KMS-11 (cell line): ENCODE measurements at regions not wholly inside any gene's neighbourhood (a gene's known extent, or its start where the extent isn't known, plus 50 kb on each side); places are given as distances from the start of the nearest gene placed in this dataset.

ENCODE experiments used
- H2AFZ ChIP-seq: fragments of 200-600 bp; sonication (generic); 2 replicates; pipeline ENCODE4 v1.6.1; 2016; ENCODE audit warnings: antibody characterized with exemption, mixed run types, low read depth
- H3K27ac ChIP-seq: fragments of 200-600 bp; sonication (generic); 2 replicates; pipeline ENCODE4 v1.6.1; 2016; ENCODE audit warnings: mild to moderate bottlenecking, mixed run types
- H3K27me3 ChIP-seq: fragments of 200-600 bp; sonication (generic); 2 replicates; pipeline ENCODE4 v1.6.1; 2017; ENCODE audit warnings: mild to moderate bottlenecking, low read depth, mixed run types, moderate library complexity; ENCODE audit not compliant: insufficient read depth
- H3K36me3 ChIP-seq: fragments of 200-600 bp; sonication (generic); 2 replicates; pipeline ENCODE4 v1.6.1; 2017; ENCODE audit warnings: mild to moderate bottlenecking, mixed run types; ENCODE audit not compliant: insufficient read depth
- H3K4me1 ChIP-seq: fragments of 200-600 bp; sonication (generic); 2 replicates; pipeline ENCODE4 v1.6.1; 2016; ENCODE audit warnings: mild to moderate bottlenecking, low read depth, mixed run types; ENCODE audit not compliant: poor library complexity, severe bottlenecking
- H3K4me2 ChIP-seq: fragments of 200-600 bp; sonication (generic); 2 replicates; pipeline ENCODE4 v1.7.0; 2016; ENCODE audit warnings: mild to moderate bottlenecking, mixed run types
- H3K4me3 ChIP-seq: fragments of 200-600 bp; sonication (generic); IDR thresholded peaks from 2 replicates; pipeline ENCODE4 v1.6.1; 2017; ENCODE audit warnings: low read depth, low read length, mixed read lengths; ENCODE audit not compliant: insufficient read depth
- H3K79me2 ChIP-seq: fragments of 200-600 bp; sonication (generic); 2 replicates; pipeline ENCODE4 v1.6.1; 2016; ENCODE audit warnings: low read depth, mixed run types; ENCODE audit not compliant: insufficient read depth
- H3K9ac ChIP-seq: fragments of 200-600 bp; sonication (generic); 2 replicates; pipeline ENCODE4 v1.6.1; 2016; ENCODE audit warnings: mild to moderate bottlenecking, mixed run types
- H4K20me1 ChIP-seq: fragments of 200-600 bp; sonication (generic); 2 replicates; pipeline ENCODE4 v1.6.1; 2016; ENCODE audit warnings: mild to moderate bottlenecking, mixed run types; ENCODE audit not compliant: insufficient read depth
- TF ChIP-seq, protein P1 (sequence below): fragments of 200-600 bp; sonication (generic); conservative IDR thresholded peaks from 2 replicates; pipeline ENCODE4 v1.6.1; 2017; ENCODE audit warnings: low read depth, mild to moderate bottlenecking, antibody characterized with exemption, low read length, moderate library complexity, mixed read lengths

- Histone ChIP-seq H3K36me3 (no peaks in the 10 kb centered on the region), H3K9ac (no peak overlapping the region), H2AFZ (no peak overlapping the region), H3K27me3 (no peaks in the 10 kb centered on the region), H3K4me2 (no peak overlapping the region), H3K79me2 (no peaks in the 10 kb centered on the region), H3K4me3 (no peak overlapping the region), H3K4me1 (no peaks in the 10 kb centered on the region), H3K27ac (no peak overlapping the region), H4K20me1 (no peaks in the 10 kb centered on the region)
- TF ChIP-seq, protein P1, sequence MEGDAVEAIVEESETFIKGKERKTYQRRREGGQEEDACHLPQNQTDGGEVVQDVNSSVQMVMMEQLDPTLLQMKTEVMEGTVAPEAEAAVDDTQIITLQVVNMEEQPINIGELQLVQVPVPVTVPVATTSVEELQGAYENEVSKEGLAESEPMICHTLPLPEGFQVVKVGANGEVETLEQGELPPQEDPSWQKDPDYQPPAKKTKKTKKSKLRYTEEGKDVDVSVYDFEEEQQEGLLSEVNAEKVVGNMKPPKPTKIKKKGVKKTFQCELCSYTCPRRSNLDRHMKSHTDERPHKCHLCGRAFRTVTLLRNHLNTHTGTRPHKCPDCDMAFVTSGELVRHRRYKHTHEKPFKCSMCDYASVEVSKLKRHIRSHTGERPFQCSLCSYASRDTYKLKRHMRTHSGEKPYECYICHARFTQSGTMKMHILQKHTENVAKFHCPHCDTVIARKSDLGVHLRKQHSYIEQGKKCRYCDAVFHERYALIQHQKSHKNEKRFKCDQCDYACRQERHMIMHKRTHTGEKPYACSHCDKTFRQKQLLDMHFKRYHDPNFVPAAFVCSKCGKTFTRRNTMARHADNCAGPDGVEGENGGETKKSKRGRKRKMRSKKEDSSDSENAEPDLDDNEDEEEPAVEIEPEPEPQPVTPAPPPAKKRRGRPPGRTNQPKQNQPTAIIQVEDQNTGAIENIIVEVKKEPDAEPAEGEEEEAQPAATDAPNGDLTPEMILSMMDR, result no peak
Observed at GRCh38 chr2:187826023-187826422, 271.8 kb upstream of the TFPI start.

GRCh38 chr2:187834787-187835186 is 280.6 kb upstream of the TFPI start:
- TF ChIP-seq, protein P1, result no peak
- Histone ChIP-seq H3K27ac (no peak overlapping the region), H3K4me3 (no peak overlapping the region), H3K27me3 (no peaks in the 10 kb centered on the region), H3K9ac (no peak overlapping the region), H3K36me3 (no peaks in the 10 kb centered on the region), H3K4me1 (no peaks in the 10 kb centered on the region), H3K79me2 (no peaks in the 10 kb centered on the region), H3K4me2 (no peak overlapping the region), H2AFZ (no peak overlapping the region), H4K20me1 (no peaks in the 10 kb centered on the region)

GRCh38 chr2:187838690-187839089 is 284.5 kb upstream of the TFPI start:
- no peak overlapping the region for H3K4me3 ChIP-seq
- no peak overlapping the region for H3K4me2 ChIP-seq
- TF ChIP-seq, protein P1, result no peak
- no peak overlapping the region for H3K27ac ChIP-seq
- peaks cover 3% of the 10 kb centered on the region for H3K4me1 ChIP-seq
- no peak overlapping the region for H2AFZ ChIP-seq
- H3K79me2 ChIP-seq, result no peaks in the 10 kb centered on the region
- H4K20me1 ChIP-seq, result no peaks in the 10 kb centered on the region
- no peaks in the 10 kb centered on the region for H3K36me3 ChIP-seq
- H3K27me3 ChIP-seq, result no peaks in the 10 kb centered on the region
- H3K9ac ChIP-seq, result no peak overlapping the region

DNA sequence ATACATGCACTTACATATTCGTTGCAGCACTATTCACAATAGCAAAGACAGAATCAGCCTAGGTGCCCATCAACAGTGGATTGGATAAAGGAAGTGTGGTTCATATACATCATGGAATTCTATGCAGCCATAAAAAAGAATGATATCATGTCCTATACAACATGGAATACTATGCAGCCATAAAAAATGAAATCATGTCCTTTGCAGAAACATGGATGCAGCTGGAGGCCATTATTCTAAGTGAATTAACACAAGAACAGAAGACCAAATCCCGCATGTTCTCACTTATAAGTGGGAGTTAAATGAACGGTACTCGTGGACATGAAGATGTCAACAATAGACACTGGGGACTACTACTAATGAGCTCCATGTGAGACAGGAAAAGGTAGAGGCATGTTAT is 288.1 kb upstream of the TFPI start:
- Histone ChIP-seq H3K4me2 (no peak overlapping the region), H2AFZ (no peak overlapping the region), H3K9ac (no peak overlapping the region), H3K27me3 (no peaks in the 10 kb centered on the region), H3K36me3 (no peaks in the 10 kb centered on the region), H3K79me2 (no peaks in the 10 kb centered on the region), H3K4me3 (no peak overlapping the region), H3K4me1 (peaks cover 3% of the 10 kb centered on the region), H4K20me1 (no peaks in the 10 kb centered on the region), H3K27ac (no peak overlapping the region)
- TF ChIP-seq, protein P1, result no peak
